IPS-20b (cell line): ENCODE measurements at regions not wholly inside any gene's neighbourhood (a gene's known extent, or its start where the extent isn't known, plus 50 kb on each side); places are given as distances from the start of the nearest gene placed in this dataset.
"Not testable (repeated sequence)": the region's sequence is repeated elsewhere in the genome, so short reads cannot be mapped to it uniquely, and the experiment has no call there.

ENCODE experiments used
- H3K27ac ChIP-seq: one replicate; pipeline ENCODE4 v1.5.1; 2013; ENCODE audit warnings: low read length
- H3K27me3 ChIP-seq: 2 replicates; pipeline ENCODE4 v1.6.1; 2013; ENCODE audit warnings: mild to moderate bottlenecking, low read length, inconsistent platforms; ENCODE audit not compliant: insufficient read depth
- H3K36me3 ChIP-seq: 2 replicates; pipeline ENCODE4 v1.6.1; 2013; ENCODE audit warnings: low read depth, mild to moderate bottlenecking, inconsistent platforms, low read length, moderate library complexity; ENCODE audit not compliant: insufficient read depth
- H3K4me1 ChIP-seq: 2 replicates; pipeline ENCODE4 v1.6.1; 2013; ENCODE audit warnings: mild to moderate bottlenecking, control low read depth, inconsistent platforms, low read length, moderate library complexity; ENCODE audit not compliant: insufficient read depth
- H3K4me3 ChIP-seq: 2 replicates; pipeline ENCODE4 v1.5.1; 2013; ENCODE audit warnings: mild to moderate bottlenecking, low read length, inconsistent platforms
- H3K9ac ChIP-seq: 2 replicates; pipeline ENCODE4 v1.6.1; 2013; ENCODE audit warnings: low read depth, mild to moderate bottlenecking, inconsistent platforms, low read length, moderate library complexity
- H3K9me3 ChIP-seq: 2 replicates; pipeline ENCODE4 v1.6.1; 2013; ENCODE audit warnings: mild to moderate bottlenecking, low read depth, low read length, inconsistent platforms; ENCODE audit not compliant: insufficient read depth

GRCh38 chr5:92552206-92553160 is 1028.5 kb downstream of the NR2F1-AS1 start:
- Histone ChIP-seq H3K9me3 (no peaks in the 10 kb centered on the region), H3K4me3 (no peak overlapping the region), H3K9ac (no peak overlapping the region), H3K36me3 (no peaks in the 10 kb centered on the region), H3K4me1 (no peaks in the 10 kb centered on the region), H3K27ac (no peak overlapping the region), H3K27me3 (no peaks in the 10 kb centered on the region)

- no peaks in the 10 kb centered on the region for H3K9me3 ChIP-seq
- no peaks in the 10 kb centered on the region for H3K27me3 ChIP-seq
Measured at GRCh38 chr5:92548346-92548745, 1032.7 kb downstream of the NR2F1-AS1 start.

GRCh38 chr5:92544596-92544995 is 1036.4 kb downstream of the NR2F1-AS1 start:
- H3K4me3 ChIP-seq, result no peak overlapping the region
- no peak overlapping the region for H3K27ac ChIP-seq
- 0 out of 2 replicates have a peak, but pooled peaks cover 4% of the 10 kb centered on the region for H3K9me3 ChIP-seq
- H3K9ac ChIP-seq, result no peak overlapping the region
- no peaks in the 10 kb centered on the region for H3K27me3 ChIP-seq
- H3K4me1 ChIP-seq, result no peaks in the 10 kb centered on the region
- H3K36me3 ChIP-seq, result no peaks in the 10 kb centered on the region

More at GRCh38 chr5:92548346-92548745, 1032.7 kb downstream of the NR2F1-AS1 start:
- Histone ChIP-seq H3K4me3 (no peak overlapping the region), H3K4me1 (no peaks in the 10 kb centered on the region), H3K9ac (no peak overlapping the region), H3K27ac (no peak overlapping the region), H3K36me3 (no peaks in the 10 kb centered on the region)

- no peaks in the 10 kb centered on the region for H3K27me3 ChIP-seq
- H3K27ac ChIP-seq, result no peak overlapping the region
- no peaks in the 10 kb centered on the region for H3K4me1 ChIP-seq
- no peaks in the 10 kb centered on the region for H3K36me3 ChIP-seq
- H3K4me3 ChIP-seq, result no peak overlapping the region
- 0 out of 2 replicates have a peak, but pooled peaks cover 4% of the 10 kb centered on the region for H3K9me3 ChIP-seq
- H3K9ac ChIP-seq, result no peak overlapping the region
Measured at GRCh38 chr5:92544036-92544435, 1037.0 kb downstream of the NR2F1-AS1 start.

- Histone ChIP-seq H3K27me3 (no peaks in the 10 kb centered on the region), H3K4me3 (no peak overlapping the region)
Measured at GRCh38 chr5:92543201-92543600, 1037.8 kb downstream of the NR2F1-AS1 start.

GRCh38 chr5:92542017-92542416 is 1039.0 kb downstream of the NR2F1-AS1 start:
- H3K4me3 ChIP-seq, H3K27me3 ChIP-seq, H3K27ac ChIP-seq, H3K9ac ChIP-seq, H3K9me3 ChIP-seq, H3K36me3 ChIP-seq, H3K4me1 ChIP-seq: not testable (repeated sequence)

More at GRCh38 chr5:92543201-92543600, 1037.8 kb downstream of the NR2F1-AS1 start:
- Histone ChIP-seq H3K9me3 (0 out of 2 replicates have a peak, but pooled peaks cover 4% of the 10 kb centered on the region), H3K36me3 (no peaks in the 10 kb centered on the region), H3K27ac (no peak overlapping the region), H3K4me1 (no peaks in the 10 kb centered on the region), H3K9ac (no peak overlapping the region)

GRCh38 chr5:92527311-92528078 is 1053.5 kb downstream of the NR2F1-AS1 start:
- Histone ChIP-seq H3K27ac (no peak overlapping the region), H3K27me3 (no peaks in the 10 kb centered on the region), H3K4me3 (no peak overlapping the region), H3K36me3 (no peaks in the 10 kb centered on the region), H3K4me1 (no peaks in the 10 kb centered on the region), H3K9me3 (no peaks in the 10 kb centered on the region), H3K9ac (no peak overlapping the region)

GRCh38 chr5:92525131-92525530 is 1055.9 kb downstream of the NR2F1-AS1 start:
- no peaks in the 10 kb centered on the region for H3K27me3 ChIP-seq
- no peak overlapping the region for H3K4me3 ChIP-seq
- H3K4me1 ChIP-seq, result no peaks in the 10 kb centered on the region
- no peaks in the 10 kb centered on the region for H3K36me3 ChIP-seq
- H3K9ac ChIP-seq, result no peak overlapping the region
- no peaks in the 10 kb centered on the region for H3K9me3 ChIP-seq
- no peak overlapping the region for H3K27ac ChIP-seq

GRCh38 chr5:92519811-92520632 is 1061.0 kb downstream of the NR2F1-AS1 start:
- Histone ChIP-seq H3K9ac (no peak overlapping the region), H3K9me3 (no peaks in the 10 kb centered on the region), H3K27me3 (no peaks in the 10 kb centered on the region), H3K4me1 (no peaks in the 10 kb centered on the region), H3K36me3 (no peaks in the 10 kb centered on the region), H3K4me3 (no peak overlapping the region), H3K27ac (no peak overlapping the region)

GRCh38 chr5:92518318-92518904 is 1062.6 kb downstream of the NR2F1-AS1 start:
- no peak overlapping the region for H3K9ac ChIP-seq
- no peak overlapping the region for H3K4me3 ChIP-seq
- H3K36me3 ChIP-seq, result no peaks in the 10 kb centered on the region
- H3K27ac ChIP-seq, result no peak overlapping the region
- H3K27me3 ChIP-seq, result no peaks in the 10 kb centered on the region
- H3K9me3 ChIP-seq, result peaks cover 5% of the 10 kb centered on the region; the same call in 1 of the 2 replicates
- H3K4me1 ChIP-seq, result no peaks in the 10 kb centered on the region

- Histone ChIP-seq H3K36me3 (no peaks in the 10 kb centered on the region), H3K4me3 (no peak overlapping the region), H3K27me3 (no peaks in the 10 kb centered on the region), H3K4me1 (no peaks in the 10 kb centered on the region), H3K9me3 (peaks cover 34% of the 10 kb centered on the region), H3K9ac (no peak overlapping the region), H3K27ac (no peak overlapping the region)
Measured at GRCh38 chr5:92514896-92515295, 1066.1 kb downstream of the NR2F1-AS1 start.
